Activated CD4-positive, alpha-beta T cell treated with anti-CD3 and anti-CD28 coated beads, Interleukin-2, Interleukin-6, amounts not matched to agents 100 ng/mL and 50 ng/mL, durations not matched to agents 16 hours and 8 hours (primary cell): ENCODE measurements at regions not wholly inside any gene's neighbourhood (a gene's known extent, or its start where the extent isn't known, plus 50 kb on each side); places are given as distances from the start of the nearest gene placed in this dataset.

ENCODE experiments used
- DNase-seq: peaks from one replicate; pipeline ENCODE4 v3.0.0-alpha.2; 2020

GRCh38 chrX:120690941-120691340 is 61.1 kb upstream of the C1GALT1C1 start:
- no peak for DNase-seq

GRCh38 chrX:120690344-120690743 is 60.5 kb upstream of the C1GALT1C1 start:
- DNase-seq, result no peak

DNA sequence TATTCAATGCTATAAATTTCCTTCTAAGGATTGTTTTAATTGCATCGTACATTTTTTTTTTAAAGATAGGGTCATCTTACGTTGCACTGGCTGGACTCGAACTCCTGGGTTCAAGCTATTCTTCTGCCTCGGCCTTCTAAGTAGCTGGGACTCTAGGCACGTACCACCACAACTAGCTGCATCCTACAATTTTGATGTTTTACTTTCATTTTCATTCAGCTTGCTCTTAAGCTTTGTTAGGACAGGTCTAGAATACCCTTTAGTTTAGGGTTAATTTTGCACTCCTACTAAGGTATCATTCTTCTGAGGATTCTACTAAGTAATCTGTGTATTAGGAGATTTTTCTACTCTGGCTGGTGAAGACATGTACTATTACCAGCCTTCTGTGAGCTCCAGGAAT is 50.2 kb upstream of the C1GALT1C1 start:
- no peak for DNase-seq
